ENCODE measurements at regions not wholly inside any gene's neighbourhood (a gene's known extent, or its start where the extent isn't known, plus 50 kb on each side); places are given as distances from the start of the nearest gene placed in this dataset.
"Not testable (repeated sequence)": the region's sequence is repeated elsewhere in the genome, so short reads cannot be mapped to it uniquely, and the experiment has no call there.

DNA sequence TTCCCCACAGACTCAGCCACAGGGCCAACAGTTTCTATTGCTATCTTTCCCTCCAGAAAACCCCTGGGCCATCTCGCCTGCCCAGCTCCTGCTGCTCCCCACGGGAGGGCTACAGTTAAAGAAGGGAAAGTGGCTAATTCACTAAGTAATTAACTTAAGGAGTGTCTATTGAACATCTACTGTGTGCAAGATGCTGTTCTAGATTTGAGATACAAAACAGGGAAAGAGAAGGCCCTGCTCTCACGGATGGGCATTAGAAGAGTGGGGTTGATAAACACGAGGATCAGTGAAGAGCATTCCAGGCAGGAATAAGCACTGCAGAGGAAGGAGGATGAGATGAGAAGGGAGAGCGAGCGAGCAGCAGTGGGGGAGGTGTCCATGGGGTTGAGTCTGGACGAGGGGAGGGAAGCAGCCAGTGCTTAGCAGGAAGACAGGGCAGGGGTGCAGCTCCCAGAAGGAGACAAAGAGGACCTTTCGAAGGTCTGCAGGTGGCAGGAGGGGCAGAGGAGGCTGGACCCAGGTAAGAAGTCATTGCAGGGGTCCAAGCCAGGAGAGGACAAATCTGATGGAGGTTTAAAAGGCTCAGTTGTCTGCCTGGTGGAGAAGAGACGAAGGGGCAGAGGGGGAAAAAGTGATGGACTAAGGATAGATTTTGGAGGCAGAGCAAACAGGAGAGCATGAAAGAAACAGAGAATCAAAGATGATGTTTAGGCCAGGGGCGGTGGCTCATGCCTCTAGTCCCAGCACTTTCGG, 64.7 kb downstream of the KLF15 start:
- DNase-seq (ENCODE audit: low spot score) = no peak

GRCh38 chr3:126291537-126291936, 65.7 kb downstream of the KLF15 start:
- DNase-seq (ENCODE audit: low spot score) = no peak

DNA sequence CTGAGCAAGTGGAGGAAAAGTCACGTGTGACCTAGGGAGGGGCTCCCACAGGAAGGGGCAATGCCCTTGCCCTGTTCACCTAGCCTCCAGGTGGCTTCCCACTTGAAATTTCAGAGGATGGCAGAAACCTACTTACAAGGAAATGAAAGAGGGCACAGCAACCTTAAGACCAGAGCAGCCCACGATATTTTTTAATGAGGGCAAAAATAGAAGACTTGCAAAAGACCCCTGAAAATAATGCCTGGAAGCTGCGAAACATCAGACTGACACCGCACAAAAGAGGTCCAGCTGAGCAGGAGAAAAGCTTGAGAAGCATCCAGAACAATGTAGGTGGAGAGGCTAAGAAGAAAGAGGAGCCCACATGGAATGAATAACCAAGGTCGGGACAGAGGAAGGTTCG, 66.1 kb downstream of the KLF15 start:
- no peak for DNase-seq (ENCODE audit: low spot score)

GRCh38 chr3:126290325-126290724, 66.9 kb downstream of the KLF15 start:
- DNase-seq (ENCODE audit: low spot score) = no peak

DNA sequence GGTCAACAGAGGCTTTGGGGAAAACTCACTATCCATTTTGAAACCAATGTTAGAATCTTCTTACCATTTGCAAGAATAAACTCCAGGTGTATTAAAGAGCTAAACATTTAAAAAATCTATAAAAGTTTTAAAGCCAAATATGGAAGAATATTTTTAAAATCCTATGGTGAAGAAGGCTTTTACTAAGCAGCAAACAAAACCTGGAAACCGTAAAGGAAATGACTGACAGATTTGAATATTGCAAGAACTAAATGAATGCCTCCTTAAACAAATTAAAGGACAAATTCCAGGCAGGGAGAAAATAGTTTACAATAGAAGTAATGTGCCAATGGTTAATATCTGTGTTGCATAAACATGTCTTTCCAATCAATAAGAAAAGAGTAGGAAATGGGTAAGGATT, 68.1 kb downstream of the KLF15 start:
- no peak for DNase-seq (ENCODE audit: low spot score)

DNA sequence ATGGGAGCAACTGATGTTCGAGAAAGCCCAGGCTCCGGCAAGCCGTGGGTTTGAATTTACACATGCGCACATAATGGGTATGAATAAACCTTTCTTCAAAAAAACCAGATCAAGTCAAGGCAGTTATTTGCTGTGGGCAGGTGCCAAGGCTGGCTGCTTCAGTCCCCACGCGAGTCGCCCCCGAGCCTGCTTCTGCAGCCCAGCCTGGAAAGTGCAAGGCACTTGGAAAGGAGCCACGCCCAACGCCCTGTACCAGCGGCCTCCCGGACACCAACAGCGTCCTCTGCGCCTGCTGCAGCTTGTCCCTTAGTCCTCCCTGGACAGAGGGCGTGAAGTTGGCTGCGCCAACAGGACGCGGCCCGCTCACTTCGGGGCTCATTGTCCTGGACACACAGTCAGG, 68.9 kb downstream of the KLF15 start:
- no peak for DNase-seq (ENCODE audit: low spot score)

- DNase-seq (ENCODE audit: low spot score) = peak; percentile 84
These were observed 69.5 kb downstream of the KLF15 start for GRCh38 chr3:126287536-126288241.

DNA sequence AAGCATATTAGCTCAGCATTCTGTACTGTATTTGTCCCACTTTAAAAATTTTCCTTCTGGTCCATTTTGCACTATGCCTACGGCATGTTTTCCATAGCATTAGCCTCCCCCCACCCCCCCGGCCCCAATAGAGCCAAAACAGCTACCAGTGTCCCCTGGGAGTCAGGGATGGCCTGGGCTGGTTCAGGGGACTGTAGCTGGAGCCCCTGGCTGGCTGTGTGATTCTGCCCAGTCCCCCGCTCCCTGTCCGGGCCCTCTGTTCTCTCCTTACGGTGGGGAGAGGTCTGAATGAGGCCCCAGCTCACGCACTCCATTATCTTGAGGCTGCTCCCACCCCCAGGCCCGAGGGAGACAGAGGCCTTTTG, 70.1 kb downstream of the KLF15 start:
- no peak for DNase-seq (ENCODE audit: low spot score)

GRCh38 chr3:126285369-126285768, 71.8 kb downstream of the KLF15 start:
- DNase-seq (ENCODE audit: low spot score) = no peak

DNA sequence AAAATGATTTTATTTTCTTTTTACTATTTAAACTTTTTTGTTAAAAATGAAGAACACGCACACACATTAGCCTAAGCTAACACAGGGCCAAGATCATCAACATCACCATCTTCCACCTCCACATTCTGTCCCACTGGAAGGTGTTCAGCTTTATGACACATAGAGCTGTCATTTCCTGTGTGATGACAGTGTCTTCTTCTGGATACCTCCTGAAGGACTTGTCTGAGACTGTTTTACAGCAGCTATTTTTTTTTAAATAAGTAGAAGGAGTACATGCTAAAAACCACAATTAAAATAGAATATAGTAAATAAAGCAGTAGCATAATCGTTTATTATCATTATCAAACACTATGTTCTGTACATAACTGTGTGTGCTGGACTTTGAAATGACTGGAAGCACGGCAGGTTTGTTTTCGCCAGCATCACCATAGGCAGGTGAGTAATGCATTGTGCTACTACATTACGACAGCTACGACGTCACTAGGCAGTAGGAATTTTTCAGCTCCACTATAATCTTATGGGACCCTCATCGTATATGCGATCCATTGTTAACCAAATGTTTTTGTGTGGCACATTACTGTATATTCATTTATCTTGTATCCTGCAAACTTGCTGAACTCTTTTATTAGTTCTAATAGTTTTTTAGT, 72.8 kb downstream of the KLF15 start:
- no peak for DNase-seq (ENCODE audit: low spot score)

GRCh38 chr3:126283651-126284050, 73.6 kb downstream of the KLF15 start:
- not testable (repeated sequence) for DNase-seq (ENCODE audit: low spot score)

DNA sequence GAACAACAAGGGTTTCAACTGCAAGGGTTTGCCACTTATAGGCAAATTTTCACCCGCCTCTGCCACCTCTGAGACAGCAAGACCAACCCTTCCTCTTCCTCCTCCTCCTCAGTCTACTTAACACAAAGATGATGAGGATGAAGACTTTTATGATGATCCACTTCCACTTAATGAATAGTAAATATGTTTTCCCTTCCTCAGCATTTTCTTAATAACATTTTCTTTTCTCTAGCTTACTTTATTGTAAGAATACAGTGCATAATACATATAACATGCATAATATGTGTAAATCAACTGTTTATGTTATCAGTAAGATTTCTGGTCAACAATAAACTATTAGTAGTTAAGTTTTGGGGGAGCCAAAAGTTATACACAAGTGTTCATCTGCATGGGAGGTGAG, 77.4 kb downstream of the KLF15 start:
- DNase-seq (ENCODE audit: low spot score) = no peak

DNA sequence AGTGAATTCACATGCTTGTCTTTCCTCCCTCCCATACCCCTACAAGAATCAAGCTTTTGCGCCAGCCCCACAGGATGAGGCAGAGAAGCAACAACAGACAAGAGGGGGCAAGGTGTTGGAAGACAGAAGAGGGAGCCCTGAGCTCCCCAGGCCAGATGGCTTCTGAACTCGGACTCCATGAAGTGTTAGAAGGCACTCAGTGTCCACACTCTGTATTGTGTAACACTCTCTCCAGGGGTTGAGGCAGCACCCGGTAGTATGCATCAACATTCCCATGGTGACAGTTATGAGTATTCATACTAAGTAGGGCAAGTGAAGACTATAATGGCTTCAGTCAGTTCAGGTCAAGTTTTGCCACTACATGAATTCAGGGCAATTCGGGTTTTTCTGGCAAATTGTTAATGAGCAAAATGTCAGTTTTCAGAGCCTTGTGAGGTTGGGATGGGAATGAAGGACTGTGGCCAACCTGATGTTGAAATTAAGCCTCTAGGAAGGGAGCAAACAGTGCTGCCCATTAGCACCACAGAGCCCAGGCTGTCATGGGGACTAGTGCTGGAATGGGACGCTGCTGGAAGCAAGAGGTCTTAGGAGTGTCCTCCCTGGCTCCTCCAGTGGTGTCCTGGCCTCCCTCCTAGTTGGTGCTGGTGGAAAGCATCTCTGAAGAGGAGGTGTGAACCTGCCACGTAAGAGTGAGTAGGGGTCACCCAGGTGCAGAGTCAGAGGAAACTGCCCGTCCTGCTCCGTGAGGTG, 79.4 kb downstream of the KLF15 start:
- peak; percentile 8 for DNase-seq (ENCODE audit: low spot score)

DNA sequence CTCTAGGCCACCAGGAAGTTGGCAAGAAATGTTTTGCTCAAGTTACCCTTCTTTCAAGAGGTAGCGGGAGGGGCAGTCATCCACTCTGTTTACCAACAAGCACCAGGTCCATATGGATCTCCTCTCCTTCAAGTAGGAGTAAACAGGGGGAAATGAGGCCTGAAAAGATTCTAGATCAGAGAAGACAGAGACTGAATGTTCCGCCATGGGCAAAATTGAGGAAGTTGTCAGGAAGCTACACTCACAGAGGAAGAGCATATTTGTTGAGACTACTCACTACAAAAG, 81.6 kb downstream of the KLF15 start:
- no peak for DNase-seq (ENCODE audit: low spot score)

GRCh38 chr3:126274735-126275619, 82.2 kb downstream of the KLF15 start:
- DNase-seq (ENCODE audit: low spot score) = no peak

- DNase-seq (ENCODE audit: low spot score) = peak; percentile 17
These were observed 86.9 kb downstream of the KLF15 start for GRCh38 chr3:126270145-126270811.

DNA sequence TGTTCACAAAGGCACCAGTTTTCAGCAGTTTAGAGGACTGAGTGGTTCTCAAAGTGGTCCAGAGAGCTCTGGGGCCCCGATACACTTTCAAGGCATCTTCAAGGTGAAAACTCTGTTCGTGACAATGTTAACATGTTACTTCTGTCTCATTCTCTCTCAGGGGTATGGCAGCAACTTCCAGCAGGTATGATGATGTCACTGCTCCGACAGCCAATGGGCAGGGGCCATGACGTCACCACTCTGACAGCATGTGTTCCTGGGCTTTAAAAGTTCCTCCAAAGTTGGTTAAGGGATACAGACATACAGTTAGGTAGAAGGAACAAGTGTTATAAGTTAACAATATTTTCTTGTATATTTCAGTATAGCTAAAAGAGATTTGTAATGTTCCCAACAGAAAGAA, 87.9 kb downstream of the KLF15 start:
- no peak for DNase-seq (ENCODE audit: low spot score)

DNA sequence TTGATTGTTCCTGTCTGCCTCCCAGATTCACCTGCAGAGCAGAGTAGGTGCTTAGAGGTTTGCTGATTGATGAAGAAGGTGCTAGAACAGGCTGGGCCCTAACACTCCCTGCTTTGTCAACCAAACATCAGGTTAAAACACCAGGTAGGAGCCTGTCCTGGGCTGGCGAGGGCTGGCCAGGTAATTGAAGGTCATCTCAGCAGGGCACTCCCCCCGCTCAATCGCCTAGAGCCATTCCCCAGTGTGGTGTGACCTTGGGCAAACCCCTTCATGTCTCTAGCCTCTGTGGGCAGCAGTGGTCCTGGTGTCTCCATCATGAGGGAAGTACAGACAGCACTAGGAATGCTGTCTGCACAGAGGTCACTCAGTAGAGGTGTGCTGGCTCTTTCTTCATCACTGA, 88.3 kb downstream of the KLF15 start:
- no peak for DNase-seq (ENCODE audit: low spot score)

- no peak for DNase-seq (ENCODE audit: low spot score)
These were observed 87.7 kb upstream of the ALDH1L1 start for GRCh38 chr3:126267976-126268615.

- peak; percentile 94 for DNase-seq (ENCODE audit: low spot score)
These were observed 87.0 kb upstream of the ALDH1L1 start for GRCh38 chr3:126267169-126267975.

All from AG20443 (cell line).